Fibroblast of skin of scalp (primary cell): ENCODE measurements at regions not wholly inside any gene's neighbourhood (a gene's known extent, or its start where the extent isn't known, plus 50 kb on each side); places are given as distances from the start of the nearest gene placed in this dataset.

Experiments used
- DNase-seq: peaks from one replicate; pipeline ENCODE4 v3.0.0-alpha.2; 2013

- no peak for DNase-seq
Measured at GRCh38 chr10:43968961-43969360, 320.3 kb upstream of the ZNF32 start.

- DNase-seq, result no peak
Measured at GRCh38 chr10:43968076-43968475, 319.4 kb upstream of the ZNF32 start.

GRCh38 chr10:43966571-43966965 is 317.9 kb upstream of the ZNF32 start:
- no peak for DNase-seq

GRCh38 chr10:43965918-43966570 is 317.4 kb upstream of the ZNF32 start:
- no peak for DNase-seq

- DNase-seq, result peak; percentile 90
Measured at GRCh38 chr10:43965033-43965917, 316.6 kb upstream of the ZNF32 start.

GRCh38 chr10:43964486-43964885 is 315.8 kb upstream of the ZNF32 start:
- DNase-seq, result no peak

GRCh38 chr10:43963793-43964425 is 315.2 kb upstream of the ZNF32 start:
- DNase-seq, result no peak

GRCh38 chr10:43963379-43963778 is 314.7 kb upstream of the ZNF32 start:
- no peak for DNase-seq

- DNase-seq, result peak; percentile 75
Measured at GRCh38 chr10:43962346-43963191, 313.9 kb upstream of the ZNF32 start.

- DNase-seq, result peak; percentile 42
Measured at GRCh38 chr10:43961523-43962345, 313.1 kb upstream of the ZNF32 start.

- DNase-seq, result no peak
Measured at GRCh38 chr10:43960981-43961380, 312.3 kb upstream of the ZNF32 start.

- no peak for DNase-seq
Measured at GRCh38 chr10:43960477-43960876, 311.8 kb upstream of the ZNF32 start.

- DNase-seq, result no peak
Measured at GRCh38 chr10:43960135-43960415, 311.4 kb upstream of the ZNF32 start.

GRCh38 chr10:43959364-43960134 is 310.9 kb upstream of the ZNF32 start:
- DNase-seq, result no peak

GRCh38 chr10:43958964-43959363 is 310.3 kb upstream of the ZNF32 start:
- DNase-seq, result no peak

GRCh38 chr10:43958071-43958432 is 309.4 kb upstream of the ZNF32 start:
- no peak for DNase-seq

GRCh38 chr10:43957267-43958070 is 308.8 kb upstream of the ZNF32 start:
- DNase-seq, result no peak

GRCh38 chr10:43955978-43956377 is 307.3 kb upstream of the ZNF32 start:
- no peak for DNase-seq

- DNase-seq, result no peak
Measured at GRCh38 chr10:43955002-43955596, 306.4 kb upstream of the ZNF32 start.

- DNase-seq, result no peak
Measured at GRCh38 chr10:43953672-43954071, 305.0 kb upstream of the ZNF32 start.
